Medulla oblongata (tissue), 1 donor: ENCODE measurements at regions not wholly inside any gene's neighbourhood (a gene's known extent, or its start where the extent isn't known, plus 50 kb on each side); places are given as distances from the start of the nearest gene placed in this dataset.

Source experiments
- DNase-seq: peaks from one replicate; pipeline ENCODE4 v3.0.0-alpha.2; 2015; ENCODE audit errors: extremely low spot score

- DNase-seq: no peak
Measured at GRCh38 chr12:11568155-11568761, 81.2 kb upstream of the ETV6 start.

GRCh38 chr12:11568762-11569478 lies 80.6 kb upstream of the ETV6 start:
- no peak for DNase-seq

DNA sequence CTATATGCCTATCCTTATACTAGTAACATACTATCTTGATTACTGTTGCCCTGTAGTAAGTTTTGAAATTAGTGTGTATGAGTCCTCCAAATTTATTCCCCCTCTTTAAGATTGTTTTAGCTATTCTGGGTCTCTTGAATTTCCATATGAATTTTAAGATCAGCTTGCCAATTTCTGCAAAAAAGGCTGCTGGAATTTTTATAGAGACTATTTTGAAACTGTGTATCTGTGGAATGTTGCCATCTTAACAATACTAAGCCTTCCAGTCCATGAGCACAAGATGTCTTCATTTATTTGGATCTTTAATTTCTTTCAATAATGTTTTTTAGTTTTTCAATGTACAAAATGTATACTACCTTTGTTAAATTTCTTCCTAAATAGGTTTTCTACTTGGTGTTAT lies 79.8 kb upstream of the ETV6 start:
- DNase-seq: no peak

- DNase-seq: no peak
Measured at GRCh38 chr12:11573880-11574279, 75.6 kb upstream of the ETV6 start.

DNA sequence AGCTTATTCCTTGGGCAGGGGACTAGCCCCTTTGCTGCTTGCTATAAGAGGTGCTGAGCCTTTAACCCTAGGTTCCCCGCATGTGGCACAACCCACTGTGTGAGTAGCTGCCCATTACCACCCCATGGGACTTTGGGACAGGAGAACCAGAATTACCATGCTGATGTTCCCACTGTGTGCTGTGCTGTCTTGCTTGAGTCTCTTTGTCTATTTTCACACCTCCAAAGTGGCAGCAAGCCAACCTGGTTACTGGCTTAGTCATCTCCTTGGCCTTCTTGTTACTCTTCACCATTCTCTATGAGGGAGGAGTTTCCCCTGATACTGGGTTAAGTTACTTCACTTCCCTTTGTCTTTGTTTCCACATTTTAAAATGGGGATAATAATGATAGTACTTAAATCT lies 73.4 kb upstream of the ETV6 start:
- DNase-seq: no peak

GRCh38 chr12:11577658-11578260 lies 71.7 kb upstream of the ETV6 start:
- DNase-seq: no peak

- DNase-seq: no peak
Measured at GRCh38 chr12:11578461-11578993, 70.9 kb upstream of the ETV6 start.

DNA sequence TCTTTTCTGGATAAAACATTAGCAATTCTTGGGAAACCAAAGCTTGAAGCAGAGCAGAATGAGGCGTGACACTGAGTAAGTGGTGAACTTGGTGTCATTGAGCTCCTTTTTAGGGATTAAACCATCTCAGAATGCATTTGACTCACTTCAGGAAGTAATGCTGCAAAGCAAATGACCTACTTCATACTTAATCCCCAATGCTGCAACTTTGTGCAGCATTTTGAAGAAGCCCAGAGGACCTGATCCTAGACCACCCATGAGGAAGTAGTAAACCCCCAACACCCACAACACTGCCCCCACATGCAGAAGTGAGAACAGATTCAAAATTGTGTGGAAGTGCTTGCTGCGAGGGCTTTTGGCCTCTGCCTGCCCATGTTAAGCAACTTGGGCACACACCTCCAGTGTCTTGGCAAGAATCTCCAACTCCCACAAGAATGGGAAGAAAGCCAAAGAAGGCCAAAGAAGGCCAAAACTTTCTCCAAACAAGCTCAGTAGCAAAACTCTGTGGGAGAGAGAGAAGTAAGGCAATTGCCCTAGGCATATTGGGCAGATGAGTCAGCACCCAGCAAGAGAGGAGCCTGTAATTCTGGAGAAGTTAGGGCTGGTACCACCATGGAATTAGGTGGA lies 69.2 kb upstream of the ETV6 start:
- DNase-seq: peak; percentile 58

DNA sequence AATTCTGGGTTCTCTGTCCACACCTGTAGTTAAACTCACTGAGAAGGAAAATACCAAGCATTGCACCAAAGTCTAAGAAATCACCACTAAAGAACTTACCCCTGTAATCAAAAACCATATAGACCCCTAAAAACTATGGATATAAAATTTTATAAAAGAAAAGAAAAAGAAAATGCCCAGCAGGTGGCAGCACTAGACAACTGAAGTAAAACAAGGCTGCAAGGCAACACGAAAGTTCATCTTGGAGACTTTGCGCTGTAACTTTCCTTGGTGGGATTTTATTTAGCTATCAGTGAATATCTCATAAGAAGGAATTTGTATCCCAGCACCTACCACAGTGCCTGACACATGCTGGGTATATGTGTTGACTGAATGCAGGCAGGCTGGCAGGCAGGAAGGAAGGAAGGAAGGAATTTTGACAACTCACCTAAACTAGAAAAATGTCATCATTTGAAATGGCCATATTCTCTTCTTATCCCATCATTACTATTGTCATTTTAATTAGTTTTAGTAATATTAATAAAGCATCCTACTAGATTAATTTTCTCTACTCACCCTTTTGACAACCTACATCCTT lies 68.2 kb upstream of the ETV6 start:
- peak; percentile 84 for DNase-seq

DNA sequence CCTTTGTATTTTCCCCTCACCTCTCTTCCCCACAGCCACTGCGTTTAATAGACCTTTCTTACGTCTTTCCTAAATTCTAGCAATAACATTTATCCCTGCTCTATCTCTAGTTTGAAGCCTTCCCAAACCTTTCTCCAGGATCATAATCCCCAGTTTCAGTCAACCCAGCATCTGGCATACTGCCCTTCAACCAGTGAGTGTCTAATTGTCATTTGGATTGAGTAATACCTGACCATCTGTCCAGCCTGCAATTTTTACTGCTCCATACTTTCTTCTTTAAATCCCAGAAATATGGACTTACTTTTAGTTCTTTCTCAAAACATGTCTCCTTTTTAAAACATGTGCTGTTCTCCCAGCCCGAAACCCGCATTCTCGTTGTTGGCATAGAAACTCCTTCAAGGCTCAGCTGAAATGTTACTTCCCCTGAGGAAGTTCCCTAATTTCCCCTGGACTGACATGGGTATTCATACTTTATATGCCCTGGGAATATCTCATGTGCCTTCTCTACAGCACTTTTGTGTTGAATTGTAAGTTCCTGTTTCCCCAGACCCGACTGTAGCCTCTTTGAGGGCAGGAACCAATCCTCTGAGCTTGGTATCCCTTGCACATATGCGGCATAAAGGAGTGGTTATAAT lies 65.1 kb upstream of the ETV6 start:
- DNase-seq: no peak

- DNase-seq: no peak
Measured at GRCh38 chr12:11592484-11592883, 57.0 kb upstream of the ETV6 start.

DNA sequence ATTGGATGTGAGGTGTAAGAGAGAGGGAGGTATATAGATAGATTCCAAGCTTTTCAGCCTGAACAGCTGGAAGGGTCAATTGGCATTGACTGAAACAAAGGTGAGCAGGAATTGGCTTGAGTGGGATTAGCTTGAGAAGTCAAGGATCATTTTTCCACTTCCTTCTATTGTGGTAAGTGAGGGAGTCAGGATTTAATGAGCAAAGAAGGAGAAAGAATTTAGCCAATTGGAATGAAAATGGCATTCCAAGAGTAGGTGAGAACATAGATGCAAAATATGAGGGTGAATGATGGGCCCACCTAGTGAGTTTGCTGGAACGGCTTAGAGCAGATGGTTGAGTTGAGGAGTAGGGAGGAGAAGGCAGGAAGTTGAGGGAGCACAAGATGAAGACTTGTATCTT lies 56.5 kb upstream of the ETV6 start:
- DNase-seq: no peak

DNA sequence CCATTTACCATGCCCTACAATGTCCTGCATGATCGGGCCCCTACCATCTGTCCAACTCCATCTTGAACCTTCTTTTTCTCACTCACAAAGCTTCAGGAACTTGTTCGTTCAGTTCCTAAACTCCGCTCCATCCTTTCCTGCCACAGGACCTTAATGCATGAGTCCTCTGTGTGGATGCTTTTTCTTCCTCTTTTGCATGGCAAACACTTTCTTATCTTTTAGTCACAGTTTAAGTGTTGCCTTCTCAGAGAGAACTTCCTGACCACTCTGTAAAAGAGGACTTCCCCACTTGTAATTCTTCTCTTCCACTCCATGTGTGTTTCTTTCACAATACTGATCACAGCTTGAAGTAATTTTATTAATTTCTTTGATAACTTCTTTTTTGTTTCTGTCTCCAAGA lies 54.4 kb upstream of the ETV6 start:
- peak; percentile 4 for DNase-seq

DNA sequence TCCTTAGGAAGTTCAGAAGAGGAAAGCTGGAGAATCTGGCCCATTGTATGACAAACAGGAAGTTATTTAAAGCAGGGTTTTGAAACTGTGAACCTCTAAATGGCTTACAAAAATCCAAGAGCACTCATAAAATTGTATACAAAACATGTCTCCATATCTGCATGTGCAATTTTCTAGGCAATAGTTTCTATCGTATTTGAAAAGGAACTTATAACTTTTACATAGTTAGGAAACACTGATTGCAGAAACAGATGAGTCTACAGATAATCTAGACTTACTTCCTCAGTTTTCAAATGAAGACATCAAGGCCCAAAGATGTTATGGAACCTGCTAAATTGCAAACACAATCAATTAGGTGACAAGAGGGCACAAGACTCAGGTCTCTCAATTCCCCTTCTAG lies 53.3 kb upstream of the ETV6 start:
- no peak for DNase-seq

- no peak for DNase-seq
Measured at GRCh38 chr12:11598900-11599299, 50.6 kb upstream of the ETV6 start.
